Chondrocyte (in vitro differentiated cells): ENCODE measurements at regions not wholly inside any gene's neighbourhood (a gene's known extent, or its start where the extent isn't known, plus 50 kb on each side); places are given as distances from the start of the nearest gene placed in this dataset.
"Not testable (repeated sequence)": the region's sequence is repeated elsewhere in the genome, so short reads cannot be mapped to it uniquely, and the experiment has no call there.

Source experiments
- DNase-seq: peaks from one replicate; pipeline ENCODE4 v3.0.0; 2021; ENCODE audit warnings: mixed read lengths, low spot score
- H3K27ac Mint-ChIP-seq: one replicate; pipeline ENCODE4 v1.8.0; 2021; ENCODE audit warnings: mild to moderate bottlenecking, moderate library complexity, mixed read lengths; ENCODE audit not compliant: unreplicated experiment
- H3K27me3 Mint-ChIP-seq: 2 replicates; pipeline ENCODE4 v1.8.0; 2021; ENCODE audit warnings: low read depth, mixed read lengths
- H3K36me3 Mint-ChIP-seq: 2 replicates; pipeline ENCODE4 v1.8.0; 2021; ENCODE audit warnings: low read depth, mixed read lengths
- H3K4me1 Mint-ChIP-seq: 2 replicates; pipeline ENCODE4 v1.8.0; 2021; ENCODE audit warnings: low read depth, mild to moderate bottlenecking, mixed read lengths
- H3K4me3 Mint-ChIP-seq: one replicate; pipeline ENCODE4 v1.8.0; 2021; ENCODE audit warnings: mild to moderate bottlenecking, moderate library complexity, mixed read lengths; ENCODE audit not compliant: unreplicated experiment
- H3K9me3 Mint-ChIP-seq: 2 replicates; pipeline ENCODE4 v1.8.0; 2021; ENCODE audit warnings: low read depth, mixed read lengths
- TF ChIP-seq, protein P1 (sequence below): fragments of 200-600 bp; sonication (generic); IDR thresholded peaks from 2 replicates; pipeline ENCODE4 v1.5.0; 2021; ENCODE audit warnings: antibody characterized with exemption, mild to moderate bottlenecking, moderate library complexity

DNA sequence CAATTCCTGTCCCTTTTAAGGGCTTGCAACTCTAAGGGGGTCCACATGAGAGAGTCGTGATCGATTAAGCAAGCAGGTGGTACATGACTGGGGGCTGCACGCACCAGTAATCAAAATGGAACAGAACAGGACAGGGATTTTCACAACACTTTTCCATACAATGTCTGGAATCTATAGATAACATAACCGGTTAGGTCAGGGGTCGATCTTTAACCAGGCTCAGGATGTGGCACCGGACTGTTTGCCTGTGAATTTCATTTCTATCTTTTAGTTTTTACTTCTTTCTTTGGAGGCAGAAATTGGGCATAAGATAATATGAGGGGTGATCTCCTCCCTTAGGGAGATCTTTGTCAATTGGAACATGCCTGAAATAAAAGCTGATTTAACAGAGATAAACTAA, 370.1 kb downstream of the IPMK start:
- peaks cover 3% of the 10 kb centered on the region for H3K9me3 Mint-ChIP-seq
- no peak overlapping the region for H3K4me3 Mint-ChIP-seq
- H3K4me1 Mint-ChIP-seq = no peaks in the 10 kb centered on the region
- TF ChIP-seq, protein P1, sequence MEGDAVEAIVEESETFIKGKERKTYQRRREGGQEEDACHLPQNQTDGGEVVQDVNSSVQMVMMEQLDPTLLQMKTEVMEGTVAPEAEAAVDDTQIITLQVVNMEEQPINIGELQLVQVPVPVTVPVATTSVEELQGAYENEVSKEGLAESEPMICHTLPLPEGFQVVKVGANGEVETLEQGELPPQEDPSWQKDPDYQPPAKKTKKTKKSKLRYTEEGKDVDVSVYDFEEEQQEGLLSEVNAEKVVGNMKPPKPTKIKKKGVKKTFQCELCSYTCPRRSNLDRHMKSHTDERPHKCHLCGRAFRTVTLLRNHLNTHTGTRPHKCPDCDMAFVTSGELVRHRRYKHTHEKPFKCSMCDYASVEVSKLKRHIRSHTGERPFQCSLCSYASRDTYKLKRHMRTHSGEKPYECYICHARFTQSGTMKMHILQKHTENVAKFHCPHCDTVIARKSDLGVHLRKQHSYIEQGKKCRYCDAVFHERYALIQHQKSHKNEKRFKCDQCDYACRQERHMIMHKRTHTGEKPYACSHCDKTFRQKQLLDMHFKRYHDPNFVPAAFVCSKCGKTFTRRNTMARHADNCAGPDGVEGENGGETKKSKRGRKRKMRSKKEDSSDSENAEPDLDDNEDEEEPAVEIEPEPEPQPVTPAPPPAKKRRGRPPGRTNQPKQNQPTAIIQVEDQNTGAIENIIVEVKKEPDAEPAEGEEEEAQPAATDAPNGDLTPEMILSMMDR = no peak
- no peak overlapping the region for H3K27ac Mint-ChIP-seq
- no peak for DNase-seq
- no peaks in the 10 kb centered on the region for H3K36me3 Mint-ChIP-seq
- peaks cover 16% of the 10 kb centered on the region for H3K27me3 Mint-ChIP-seq

DNA sequence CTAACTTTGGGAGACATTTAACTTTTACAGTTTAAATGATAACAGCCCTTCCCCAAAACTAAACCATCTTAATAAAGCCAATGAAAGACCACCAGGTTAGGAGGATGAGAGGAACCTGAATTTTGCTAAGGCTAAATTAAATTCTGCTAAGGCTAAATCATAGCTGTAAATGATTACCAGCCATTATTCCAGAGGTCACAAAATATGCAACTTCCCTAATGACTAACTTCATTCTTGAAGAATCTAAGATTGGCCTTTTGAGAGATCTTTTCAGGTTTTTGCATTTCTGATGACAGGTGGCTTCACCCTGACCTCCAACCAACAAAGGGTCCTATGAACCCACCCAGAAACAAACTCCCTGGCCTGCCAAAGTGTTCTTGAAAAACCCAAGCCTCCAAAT, 373.3 kb downstream of the IPMK start:
- TF ChIP-seq, protein P1 = no peak
- H3K4me3 Mint-ChIP-seq = no peak overlapping the region
- no peaks in the 10 kb centered on the region for H3K4me1 Mint-ChIP-seq
- H3K27me3 Mint-ChIP-seq = peaks cover 19% of the 10 kb centered on the region
- no peak for DNase-seq
- no peaks in the 10 kb centered on the region for H3K9me3 Mint-ChIP-seq
- no peaks in the 10 kb centered on the region for H3K36me3 Mint-ChIP-seq
- no peak overlapping the region for H3K27ac Mint-ChIP-seq

DNA sequence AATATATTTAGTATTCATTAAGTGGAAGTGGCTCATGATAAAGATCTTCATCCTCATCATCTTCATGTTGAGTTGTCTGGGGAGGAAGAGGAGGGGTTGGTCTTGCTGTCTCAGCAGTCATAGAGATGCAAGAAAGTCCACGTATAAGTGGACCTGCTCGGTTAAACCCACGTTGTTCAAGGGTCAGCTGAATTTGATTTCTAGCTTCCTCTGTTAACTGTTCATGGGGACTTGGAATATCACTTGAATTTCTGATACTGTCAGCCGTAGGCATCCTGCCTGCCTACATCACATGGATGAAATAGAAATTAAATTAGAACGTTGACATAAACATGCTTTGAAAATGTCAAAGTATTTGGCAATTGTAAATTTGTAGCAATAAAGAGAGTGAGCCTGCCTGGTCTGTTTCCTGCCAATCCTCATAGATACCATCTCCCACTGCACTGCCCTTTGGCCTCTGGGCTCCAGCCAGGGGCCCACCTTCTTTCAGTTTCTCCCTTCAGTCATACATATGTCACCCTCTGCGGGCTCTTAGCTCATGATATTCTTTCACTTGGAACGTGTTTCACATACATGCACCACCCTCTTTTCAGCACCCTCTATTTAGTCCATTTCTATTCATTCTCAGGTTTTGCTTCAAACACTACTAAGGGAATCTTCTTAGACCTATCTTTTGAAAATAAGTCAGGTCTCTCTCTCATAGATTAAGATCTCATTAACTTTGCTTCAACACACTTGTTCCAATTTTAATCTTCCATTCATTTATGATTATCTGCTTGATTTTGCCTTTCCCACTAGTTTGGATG, 376.3 kb downstream of the IPMK start:
- peaks cover 3% of the 10 kb centered on the region for H3K9me3 Mint-ChIP-seq
- peaks cover 11% of the 10 kb centered on the region for H3K27me3 Mint-ChIP-seq
- H3K4me3 Mint-ChIP-seq = no peak overlapping the region

DNA sequence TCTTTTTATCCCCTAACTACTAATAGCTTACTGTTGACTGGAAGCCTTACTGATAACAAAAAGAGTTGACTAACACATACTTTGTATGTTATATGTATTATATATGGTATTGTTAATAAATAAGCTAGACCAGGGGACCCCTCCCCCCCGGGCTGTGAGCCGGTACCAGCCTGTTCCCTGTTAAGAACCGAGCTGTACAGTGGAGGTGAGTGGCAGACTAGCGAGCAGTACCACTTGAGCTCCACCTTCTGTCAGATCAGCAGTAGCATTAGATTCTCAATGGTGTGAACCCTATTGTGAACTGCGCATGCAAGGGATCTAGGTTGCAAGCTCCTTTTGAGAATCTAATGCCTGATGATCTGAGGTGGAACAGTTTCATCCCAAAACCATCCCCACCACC, 377.0 kb downstream of the IPMK start:
- H3K4me1 Mint-ChIP-seq = no peaks in the 10 kb centered on the region
- no peak overlapping the region for H3K27ac Mint-ChIP-seq
- peaks cover 18% of the 10 kb centered on the region for H3K27me3 Mint-ChIP-seq
- TF ChIP-seq, protein P1 = no peak
- no peak overlapping the region for H3K4me3 Mint-ChIP-seq
- no peaks in the 10 kb centered on the region for H3K36me3 Mint-ChIP-seq
- H3K9me3 Mint-ChIP-seq = peaks cover 3% of the 10 kb centered on the region
- no peak for DNase-seq

More for the DNA sequence above, 376.3 kb downstream of the IPMK start:
- DNase-seq = no peak
- TF ChIP-seq, protein P1 = no peak
- H3K27ac Mint-ChIP-seq = no peak overlapping the region
- no peaks in the 10 kb centered on the region for H3K36me3 Mint-ChIP-seq
- H3K4me1 Mint-ChIP-seq = no peaks in the 10 kb centered on the region

DNA sequence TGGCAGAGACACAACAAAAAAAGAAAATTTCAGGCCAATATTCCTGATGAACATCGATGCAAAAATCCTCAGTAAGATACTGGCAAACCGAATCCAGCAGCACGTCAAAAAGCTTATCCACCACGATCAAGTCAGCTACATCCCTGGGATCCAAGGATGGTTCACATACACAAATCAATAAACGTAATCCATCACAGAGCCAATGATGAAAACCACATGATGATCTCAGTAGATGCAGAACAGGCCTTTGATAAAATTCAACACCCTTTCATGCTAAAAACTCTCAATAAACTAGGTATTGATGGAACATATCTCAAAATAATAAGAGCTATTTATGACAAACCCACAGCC, 382.1 kb downstream of the IPMK start:
- H3K27ac Mint-ChIP-seq, DNase-seq, H3K4me3 Mint-ChIP-seq, H3K9me3 Mint-ChIP-seq, H3K36me3 Mint-ChIP-seq, H3K4me1 Mint-ChIP-seq: not testable (repeated sequence)
- H3K27me3 Mint-ChIP-seq = peaks cover 19% of the 10 kb centered on the region
